ENCODE measurements at regions not wholly inside any gene's neighbourhood (a gene's known extent, or its start where the extent isn't known, plus 50 kb on each side); places are given as distances from the start of the nearest gene placed in this dataset.
"Not testable (repeated sequence)": the region's sequence is repeated elsewhere in the genome, so short reads cannot be mapped to it uniquely, and the experiment has no call there.

DNA sequence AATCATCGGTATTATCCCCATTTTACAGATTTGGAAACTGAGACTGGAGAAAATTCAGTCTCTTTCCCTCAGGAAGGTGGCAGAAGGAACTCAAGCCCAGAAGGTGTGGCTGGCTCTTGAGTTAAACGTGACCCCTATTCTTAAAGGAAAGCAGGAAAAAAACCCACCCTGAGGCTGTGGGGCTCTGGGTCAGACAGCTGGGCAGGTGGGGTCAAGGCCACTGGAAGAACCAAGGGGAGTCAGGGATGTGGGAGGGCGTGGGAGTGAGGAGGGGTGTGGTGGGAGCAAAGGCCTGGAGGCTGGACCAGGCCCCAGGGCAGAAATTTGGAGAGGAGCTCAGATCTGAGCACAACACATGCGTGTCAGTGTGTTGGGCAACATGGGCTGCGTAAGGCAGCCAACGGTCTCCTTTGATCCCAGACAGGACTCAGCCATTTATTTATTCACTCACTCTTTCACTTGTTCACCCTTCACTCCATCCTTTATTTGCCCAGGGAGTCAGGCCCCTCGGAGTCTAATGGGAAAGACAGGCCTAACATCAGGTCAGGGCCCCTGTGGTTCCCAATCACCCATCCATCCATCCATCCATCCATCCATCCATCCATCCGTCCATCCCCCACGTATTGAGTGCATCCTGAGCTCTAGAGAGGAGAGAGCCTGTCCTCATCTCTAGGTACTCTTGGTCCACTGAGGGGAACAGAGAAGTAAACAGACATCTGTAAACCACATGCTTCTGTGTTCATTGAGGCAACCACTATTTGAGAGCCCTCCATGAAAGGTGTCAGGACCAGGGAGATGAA is 165.0 kb downstream of the VEGFA start:
- no peak for DNase-seq (ENCODE audit: low read depth)

DNA sequence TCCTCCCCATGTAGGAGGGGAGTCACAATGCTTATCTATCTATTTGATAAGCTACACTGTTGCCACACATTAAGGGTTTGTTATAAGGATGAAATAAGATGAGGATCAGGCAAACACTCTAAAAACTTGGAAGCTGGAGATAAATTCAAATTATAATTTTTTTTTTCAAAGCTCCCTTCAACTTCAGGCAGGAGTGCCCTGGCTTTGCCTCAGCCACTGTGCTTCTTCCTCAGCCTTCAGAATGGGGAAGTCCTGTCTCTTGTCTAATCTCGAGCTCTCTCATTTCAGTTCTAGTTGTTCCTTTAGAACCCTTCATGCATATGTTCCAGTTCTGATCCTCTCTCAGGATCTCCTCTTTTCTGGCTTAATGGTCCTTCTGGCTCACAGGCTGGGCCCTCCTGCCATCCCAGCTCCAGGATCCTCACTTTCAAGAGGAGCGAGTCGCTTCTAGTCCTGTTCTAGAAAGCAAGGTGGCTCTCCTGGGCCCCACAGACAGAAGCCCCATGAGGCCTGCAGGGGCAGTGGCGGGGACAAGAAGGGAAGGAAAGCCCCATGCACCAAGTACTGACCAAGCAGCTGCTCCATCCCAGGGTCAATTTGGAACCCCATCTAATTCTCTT is 164.3 kb downstream of the VEGFA start:
- DNase-seq (ENCODE audit: low read depth), result no peak

DNA sequence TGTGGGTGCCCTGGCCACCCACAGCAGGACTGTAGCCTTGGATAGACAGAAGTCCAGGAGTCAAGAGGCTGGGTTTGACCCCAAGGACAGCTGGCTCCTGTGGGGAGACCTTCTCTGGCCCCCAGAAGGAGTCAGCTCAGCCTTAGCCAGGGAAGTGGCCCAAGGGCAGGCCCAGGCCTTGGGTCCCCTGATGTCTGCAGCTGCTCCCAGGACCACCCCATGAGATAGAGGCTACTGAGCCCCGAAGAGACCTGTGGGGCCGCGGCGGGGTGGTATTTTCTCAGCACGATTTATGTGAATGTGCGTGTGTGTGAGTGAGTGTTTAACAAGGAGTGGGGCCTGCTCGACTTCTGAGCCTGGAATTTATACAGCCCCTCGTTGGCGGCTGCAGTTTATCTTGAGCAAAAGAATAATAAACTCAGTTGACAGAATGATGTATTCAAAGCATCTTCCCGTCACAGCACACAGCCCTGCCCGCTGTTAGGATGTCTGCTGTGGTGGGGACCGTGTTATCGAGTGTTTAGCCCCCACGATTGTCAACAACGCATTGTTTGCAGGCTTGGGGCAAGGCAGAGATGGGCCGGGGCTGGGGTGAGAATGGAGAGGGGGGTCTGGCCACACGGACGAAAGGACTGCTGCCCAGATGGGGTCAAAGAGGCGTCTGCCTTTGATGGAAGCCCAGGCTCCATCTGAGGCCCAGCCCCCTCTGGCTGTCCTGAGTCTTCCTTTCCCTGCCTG is 163.3 kb downstream of the VEGFA start:
- DNase-seq (ENCODE audit: low read depth), result no peak

DNA sequence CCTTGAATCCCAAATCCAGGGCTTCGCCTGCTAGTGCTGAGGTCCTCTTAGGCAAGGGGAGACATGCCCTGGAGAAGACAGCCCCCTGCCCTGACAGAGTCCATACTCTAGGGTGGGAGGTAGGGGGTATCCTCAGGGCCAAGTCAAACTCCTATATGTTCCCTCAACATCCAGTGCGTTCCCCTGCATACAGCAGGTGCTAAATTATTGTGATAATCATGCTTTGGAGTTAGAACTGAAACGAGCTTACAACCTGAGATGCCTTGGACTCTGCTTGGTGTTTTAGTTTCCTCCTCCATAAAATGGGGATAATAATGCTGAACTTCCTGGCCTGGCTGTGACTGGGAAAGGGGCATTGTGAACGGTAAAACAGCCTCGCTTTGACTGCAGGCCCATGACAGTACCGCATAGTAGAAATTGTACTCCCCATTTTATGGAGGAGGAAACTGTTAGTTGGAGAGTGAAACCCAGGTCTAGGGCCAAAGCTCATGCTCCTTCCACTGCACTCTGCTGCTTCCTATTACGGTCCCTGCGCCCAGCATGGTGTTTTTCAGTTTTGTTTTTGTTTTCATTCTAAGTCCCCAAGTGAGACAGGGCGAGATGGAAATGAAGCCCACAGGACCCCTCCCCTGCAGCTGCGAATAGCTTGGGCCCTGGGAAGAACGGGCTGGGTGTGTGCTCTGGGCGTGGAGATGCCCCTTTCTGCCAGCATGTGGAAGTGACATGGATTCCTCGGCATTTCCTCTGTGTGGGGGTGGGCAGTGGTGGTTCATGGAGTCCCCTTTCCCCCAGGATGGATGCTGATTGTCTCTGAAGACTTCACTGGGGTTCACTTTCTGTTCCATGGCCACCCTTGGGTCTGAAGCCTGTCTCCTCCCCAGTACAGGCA is 162.5 kb downstream of the VEGFA start:
- no peak for DNase-seq (ENCODE audit: low read depth)

DNA sequence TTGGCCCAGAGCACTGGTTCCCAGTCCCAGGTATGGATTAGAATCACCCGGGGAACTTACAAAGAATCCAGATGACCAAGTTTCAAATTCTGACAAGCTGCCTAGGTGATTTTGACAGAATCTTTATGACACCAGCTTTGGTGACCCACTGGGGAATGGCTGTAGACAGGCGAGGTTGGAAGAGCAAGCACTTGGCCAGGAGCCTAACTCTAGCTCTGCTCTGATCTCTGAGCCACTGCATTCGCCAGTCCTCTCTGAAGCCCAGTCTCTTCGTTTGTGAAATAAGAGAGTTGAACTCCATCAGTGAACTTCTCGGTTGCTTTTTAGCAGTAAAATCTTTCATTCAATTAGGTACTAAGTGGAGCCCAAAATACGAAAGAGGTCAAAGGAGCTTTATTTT is 161.2 kb downstream of the VEGFA start:
- no peak for DNase-seq (ENCODE audit: low read depth)

DNA sequence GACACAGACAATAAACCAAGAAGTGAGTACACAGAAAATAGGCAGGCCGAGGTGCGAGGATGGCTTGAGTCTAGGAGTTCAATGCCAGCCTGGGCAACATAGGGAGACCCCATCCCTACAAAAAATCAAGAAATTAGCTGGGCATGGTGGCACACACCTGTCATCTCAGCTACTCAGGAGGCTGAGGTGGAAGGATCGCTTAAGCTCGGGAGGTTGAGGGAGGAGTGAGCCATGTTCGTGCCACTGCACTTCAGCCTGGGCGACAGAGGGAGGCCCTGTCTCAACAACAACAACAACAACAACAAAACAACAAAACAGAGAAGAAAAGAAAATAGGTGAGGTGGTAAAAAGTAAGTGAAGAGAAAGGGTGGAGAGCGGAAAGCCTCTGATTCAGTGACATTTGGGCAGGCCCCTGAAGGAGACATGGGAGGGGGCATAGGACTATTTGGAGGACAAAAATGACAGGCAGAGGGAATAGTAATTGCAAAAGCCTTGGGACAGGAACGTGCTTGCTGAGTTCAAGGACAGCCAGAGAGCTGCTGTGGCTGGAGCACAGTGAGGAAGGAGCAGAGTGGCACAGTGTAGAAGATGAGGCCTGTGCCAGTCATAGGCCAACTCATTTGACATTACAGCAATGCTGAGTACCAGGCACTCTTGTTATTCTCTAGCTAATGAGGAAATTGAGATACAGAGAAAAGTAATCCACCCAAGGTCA is 160.6 kb downstream of the VEGFA start:
- DNase-seq (ENCODE audit: low read depth), result no peak

DNA sequence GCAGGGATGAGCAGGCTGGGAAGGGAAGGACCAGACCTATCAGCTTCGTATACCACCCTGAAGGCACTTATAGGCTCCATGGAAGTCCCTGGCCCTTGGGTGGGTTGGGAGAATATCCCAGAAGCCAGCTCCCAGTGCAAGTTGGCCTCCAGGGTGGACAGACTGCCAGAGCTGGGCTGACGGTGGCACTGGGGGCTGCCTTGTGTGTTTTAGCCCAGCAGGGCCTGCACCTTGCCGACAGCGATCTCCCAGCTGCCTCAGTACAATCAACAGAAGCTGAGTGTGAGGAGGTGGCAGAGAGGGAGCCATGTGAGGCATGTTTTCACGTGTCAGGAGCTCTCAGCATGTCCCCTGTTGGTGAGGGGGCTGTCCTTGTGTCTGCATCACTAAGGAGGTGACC is 159.5 kb downstream of the VEGFA start:
- DNase-seq (ENCODE audit: low read depth), result no peak

DNA sequence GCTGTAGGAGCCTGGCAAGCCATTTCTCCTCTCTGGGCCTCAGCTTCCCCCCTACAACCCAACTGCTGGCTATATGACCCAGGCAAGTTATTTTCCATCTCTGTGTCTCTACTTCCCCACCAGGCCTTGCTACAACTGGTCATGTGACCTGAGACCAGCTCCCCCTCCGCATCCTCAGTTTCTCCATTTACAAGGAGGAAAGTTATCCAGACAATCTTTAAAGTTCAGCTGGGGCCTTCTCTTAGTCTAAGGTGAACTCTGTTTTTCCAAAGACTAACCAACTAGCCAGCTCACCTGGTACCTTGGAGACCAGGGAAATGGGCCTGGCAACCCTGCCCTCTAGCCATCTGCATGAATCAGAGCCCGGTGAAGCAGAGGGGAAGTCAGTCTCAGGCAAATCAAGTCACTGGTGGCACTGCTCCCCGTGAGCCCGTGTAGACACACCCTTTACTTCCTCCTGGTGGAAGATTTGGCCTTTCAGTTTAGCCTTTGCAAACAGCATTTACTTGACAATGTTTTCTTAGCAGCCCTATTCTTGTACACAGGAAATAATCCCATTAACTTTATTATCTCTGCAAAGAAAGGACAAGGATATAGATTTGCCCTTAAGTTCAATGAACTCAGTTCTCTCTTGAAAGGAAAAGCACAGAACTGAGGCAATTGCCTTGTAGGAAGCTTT is 157.7 kb downstream of the VEGFA start:
- DNase-seq (ENCODE audit: low read depth), result no peak

DNA sequence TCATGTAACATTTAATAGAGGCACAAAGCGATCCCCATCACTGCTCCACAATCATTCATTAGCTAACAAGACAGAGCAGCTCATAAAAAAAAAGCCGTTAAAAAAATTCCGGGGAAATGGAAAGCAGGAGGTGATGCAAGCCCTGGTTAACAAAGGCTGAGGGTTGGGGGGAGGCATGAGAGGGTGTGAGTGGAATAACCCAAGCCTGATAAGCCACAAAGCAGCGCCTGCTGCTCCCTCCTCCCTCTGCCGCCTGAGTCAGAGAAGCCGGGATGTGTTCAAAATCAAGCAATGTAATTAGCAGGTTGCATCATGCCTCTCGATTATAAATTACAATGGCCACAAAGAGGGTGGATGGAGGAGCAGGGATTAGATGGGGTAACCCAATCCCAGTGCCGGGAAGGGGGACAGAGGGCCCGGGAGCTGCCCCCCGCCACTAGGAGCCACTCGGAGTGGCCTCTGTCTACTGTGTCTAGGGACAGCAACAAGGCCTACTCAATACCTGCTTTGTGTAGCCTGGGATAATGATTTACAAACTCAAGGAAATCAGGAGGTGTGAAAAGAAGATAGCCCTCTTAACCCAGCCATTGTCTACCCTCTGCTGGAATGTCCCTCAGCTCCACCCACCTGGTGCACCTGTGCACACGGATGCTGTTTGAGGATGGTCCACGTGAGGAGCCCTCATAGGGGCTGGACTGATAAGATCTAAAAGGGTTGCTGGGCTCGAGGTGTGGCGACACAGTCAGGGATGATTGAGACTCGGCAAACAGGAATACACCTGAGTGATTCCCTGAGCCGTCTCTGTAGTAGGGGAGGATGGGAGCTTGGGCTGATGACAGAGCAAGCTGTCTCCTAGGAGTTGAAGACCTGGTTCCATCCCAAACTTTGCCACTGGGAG is 156.9 kb downstream of the VEGFA start:
- peak; percentile 86 for DNase-seq (ENCODE audit: low read depth)

DNA sequence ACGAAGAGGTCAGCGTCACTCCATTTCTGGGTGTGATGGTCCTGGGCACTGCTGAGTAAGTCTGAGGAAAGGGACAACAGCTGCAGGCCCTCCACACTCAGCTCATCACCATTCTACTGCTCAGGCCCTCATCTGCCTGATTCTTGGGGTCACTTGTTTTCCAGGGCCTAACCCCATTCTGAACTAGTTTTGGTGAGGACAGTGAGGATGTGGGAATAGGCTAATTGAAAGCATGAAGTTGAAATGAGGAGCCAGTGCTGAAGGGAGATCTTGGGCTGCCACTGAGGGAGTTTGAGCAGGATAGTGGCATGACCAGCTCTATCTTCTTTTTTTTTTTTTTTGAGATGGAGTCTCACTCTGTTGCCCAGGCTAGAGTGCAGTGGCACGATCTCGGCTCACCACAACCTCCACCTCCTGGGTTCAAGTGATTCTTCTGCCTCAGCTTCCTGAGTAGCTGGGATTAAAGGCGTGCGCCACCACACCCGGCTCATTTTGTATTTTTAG is 155.7 kb downstream of the VEGFA start:
- not testable (repeated sequence) for DNase-seq (ENCODE audit: low read depth)

DNA sequence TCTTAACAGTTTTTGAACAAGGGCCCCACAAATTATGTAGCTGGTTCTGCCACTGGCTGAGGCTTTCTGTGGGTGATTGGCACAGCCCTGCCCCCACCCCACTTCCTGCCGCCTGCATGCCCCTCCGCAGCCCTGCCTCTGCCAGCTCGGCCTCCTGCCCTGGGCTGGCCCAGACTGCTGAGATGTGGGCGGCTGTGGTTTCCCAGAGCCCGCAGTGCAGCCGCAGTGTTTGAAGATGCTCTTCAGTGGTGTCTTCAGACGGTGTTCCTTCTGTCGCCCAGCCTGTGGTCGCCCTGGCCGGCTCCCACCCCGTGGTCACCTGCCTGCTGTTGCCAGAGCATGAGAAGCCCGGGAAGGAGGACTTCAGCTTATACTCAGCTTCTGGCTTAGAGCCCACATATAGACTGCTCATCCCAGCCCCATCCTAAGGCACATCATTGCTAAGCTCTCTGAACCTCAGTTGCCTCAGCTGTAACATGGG is 154.3 kb downstream of the VEGFA start:
- DNase-seq (ENCODE audit: low read depth), result peak; percentile 22

DNA sequence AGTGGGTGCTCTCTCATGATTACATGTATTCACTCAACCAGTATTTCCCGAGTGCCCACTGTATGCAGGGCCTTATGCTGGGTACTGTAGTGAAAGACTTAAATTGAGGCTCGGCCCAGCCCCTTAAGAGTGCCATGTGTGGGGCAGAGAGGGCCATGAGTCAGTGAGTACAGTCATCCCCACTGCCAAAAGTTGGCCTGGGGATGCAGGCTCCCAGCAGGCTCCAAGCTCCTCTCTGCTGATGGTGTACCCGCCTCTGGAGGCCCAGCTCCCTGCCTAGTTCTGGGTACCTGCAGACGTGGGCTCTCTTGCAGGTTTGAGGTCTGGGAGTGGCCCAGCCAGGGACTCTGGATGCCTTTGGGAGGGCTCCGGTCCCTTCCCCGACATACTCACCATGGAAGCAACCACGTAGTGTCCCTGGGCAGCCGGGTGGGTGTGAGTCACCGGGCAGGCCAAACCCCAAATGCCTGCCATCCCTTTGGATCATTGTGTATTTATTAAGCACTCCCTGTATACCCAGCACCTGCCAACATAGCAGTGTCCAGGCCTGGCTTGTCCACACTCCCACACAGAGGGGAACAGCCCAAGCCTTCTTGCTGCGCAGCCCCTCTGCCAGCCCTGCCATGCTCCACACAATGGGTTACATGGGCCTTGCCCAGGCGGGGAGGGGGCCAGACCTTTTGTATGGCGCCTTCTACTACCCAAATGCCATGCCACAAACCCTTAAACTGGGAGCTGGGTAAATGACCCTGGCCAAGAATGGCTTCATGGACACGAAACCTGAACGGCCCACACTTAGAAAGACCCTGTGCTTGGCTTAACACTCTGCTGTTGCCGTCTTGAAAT is 153.6 kb downstream of the VEGFA start:
- peak; percentile 34 for DNase-seq (ENCODE audit: low read depth)

DNA sequence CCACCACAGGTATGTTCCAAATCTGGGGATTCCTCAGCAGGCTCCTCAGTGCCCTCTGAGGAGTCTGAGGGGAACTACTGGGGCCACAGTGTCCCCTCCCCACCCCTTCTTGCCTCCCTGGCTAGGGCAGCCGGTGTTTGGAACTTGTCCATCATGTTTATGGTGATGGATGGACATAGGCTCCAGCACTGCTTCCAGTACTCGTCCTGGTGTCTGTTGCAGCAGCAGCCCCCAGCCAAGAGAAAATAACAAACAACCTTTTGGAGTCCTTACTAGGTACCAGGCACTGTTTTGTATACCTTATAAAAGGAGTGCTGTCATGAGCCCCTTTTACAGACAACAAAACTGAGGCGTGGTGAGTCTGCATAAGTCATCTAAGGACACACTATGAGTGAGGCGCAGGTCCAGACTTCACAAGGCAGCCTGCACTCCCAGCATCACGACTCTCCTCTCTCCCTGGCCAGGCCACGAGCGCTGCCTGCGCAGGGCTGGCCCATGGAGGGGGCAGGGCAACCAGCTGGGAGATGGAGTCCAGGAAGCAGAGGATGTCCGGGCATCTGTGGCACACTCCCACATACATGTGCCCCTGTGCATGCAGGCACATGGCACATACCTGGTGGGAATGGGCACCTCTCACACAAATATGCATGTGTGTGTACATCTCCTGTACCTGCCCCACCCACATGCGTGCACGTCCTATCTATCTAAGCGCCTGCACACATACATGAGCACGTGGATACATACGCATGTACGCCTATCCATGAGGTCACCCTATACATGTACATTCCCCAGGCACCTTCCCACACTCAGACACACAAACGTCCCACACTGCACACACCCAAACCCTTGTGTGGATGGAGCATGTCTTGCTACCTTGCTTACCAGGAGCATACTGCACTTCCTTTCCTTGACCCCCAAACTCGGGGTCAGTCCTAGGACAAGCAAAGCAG is 152.7 kb downstream of the VEGFA start:
- DNase-seq (ENCODE audit: low read depth), result no peak

DNA sequence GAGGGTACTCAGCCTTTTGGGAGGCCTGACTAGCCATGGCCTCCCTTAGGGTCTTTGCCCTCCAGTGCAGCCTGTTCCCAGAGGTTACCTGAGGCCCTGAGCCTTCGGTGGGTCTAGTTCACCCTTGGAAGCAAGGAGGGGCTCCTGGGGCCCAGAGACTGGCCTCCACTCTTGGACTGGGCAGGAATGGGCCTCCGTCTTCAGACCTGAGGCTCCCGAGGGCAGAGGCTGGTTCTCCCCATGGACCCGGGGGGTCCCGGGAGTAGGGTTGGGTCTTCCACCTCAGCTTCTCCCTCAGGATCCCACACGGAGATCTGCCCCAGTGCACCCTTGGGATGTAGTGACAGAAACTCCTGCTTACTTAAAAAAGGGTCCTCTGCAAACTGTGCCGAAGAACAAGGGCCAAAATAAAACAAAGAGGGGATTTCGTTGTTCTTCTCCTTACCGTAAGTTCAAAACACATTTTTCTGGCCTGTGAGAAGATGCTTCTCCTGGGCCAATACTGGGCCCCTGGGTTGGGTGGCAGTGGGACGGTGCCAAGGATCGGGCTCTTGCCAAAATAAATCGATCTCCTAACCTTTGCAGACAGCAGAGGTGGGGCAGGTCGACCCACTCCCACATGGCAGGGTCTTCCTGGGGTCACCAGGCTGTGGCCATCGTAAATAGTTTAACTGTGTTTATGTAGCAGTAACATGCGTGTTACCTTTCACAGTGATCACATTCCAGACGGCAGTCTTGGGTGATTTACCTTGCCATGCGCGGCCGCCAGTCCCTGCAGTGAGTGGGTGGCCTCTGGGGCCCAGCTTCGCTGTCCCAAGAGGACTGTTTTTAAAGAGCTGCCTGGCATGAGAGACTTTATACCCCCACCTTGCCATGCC is 151.8 kb downstream of the VEGFA start:
- DNase-seq (ENCODE audit: low read depth), result no peak

DNA sequence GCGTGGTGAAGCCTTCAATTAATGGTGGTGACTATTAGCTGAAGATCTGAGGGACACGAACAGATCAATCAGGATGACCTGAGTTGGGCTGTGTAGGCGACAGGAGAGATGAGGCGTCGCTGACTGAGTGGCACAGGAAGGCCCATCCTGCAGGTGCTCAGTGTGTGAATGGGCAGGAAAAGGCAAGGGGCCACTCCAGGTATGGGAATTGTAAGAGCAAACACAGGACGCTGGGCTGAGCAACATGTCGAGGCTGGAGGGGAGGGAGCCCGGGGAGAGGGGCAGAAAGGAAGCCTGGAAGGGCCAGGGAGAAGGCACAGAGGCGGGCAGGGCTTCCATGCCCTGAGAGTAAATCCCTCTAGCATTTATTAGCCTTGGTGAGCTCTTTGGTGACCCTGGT is 151.0 kb downstream of the VEGFA start:
- DNase-seq (ENCODE audit: low read depth), result no peak

DNA sequence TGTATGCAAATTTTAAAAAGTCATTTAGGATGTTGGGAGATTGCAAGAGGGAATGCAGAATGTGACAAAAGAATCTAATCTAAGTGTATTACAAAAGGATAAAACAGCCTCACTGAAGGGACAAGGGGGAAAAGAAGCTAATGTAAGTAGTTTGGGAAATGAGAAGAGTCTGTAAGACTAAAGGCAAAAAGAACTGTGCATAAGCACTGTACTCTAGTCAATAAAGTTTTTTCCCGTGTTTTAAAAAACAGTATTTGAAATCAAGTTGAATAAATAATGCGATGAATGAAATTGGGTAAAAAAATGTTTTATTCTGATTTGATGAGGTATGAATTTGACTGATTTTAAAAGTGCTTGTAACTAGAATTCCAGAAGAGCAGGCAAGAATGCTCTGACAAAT is 149.8 kb downstream of the VEGFA start:
- no peak for DNase-seq (ENCODE audit: low read depth)

Measured in fibroblast of gingiva (primary cell).